OCI-LY7 (cell line): ENCODE measurements at regions not wholly inside any gene's neighbourhood (a gene's known extent, or its start where the extent isn't known, plus 50 kb on each side); places are given as distances from the start of the nearest gene placed in this dataset.

Source experiments
- CTCF ChIP-seq: fragments of 200-600 bp; sonication (generic); conservative IDR thresholded peaks from 2 replicates; pipeline ENCODE4 v1.5.1; 2014; ENCODE audit warnings: mild to moderate bottlenecking, antibody characterized with exemption, low read length, moderate library complexity, mixed read lengths
- EZH2phosphoT487 ChIP-seq: fragments of 200-600 bp; sonication (generic); IDR thresholded peaks from 2 replicates; pipeline ENCODE4 v1.6.1; 2018; ENCODE audit warnings: low read depth, borderline replicate concordance, mild to moderate bottlenecking, mixed run types, antibody characterized with exemption, low read length, moderate library complexity, mixed read lengths

GRCh38 chr12:97267166-97267565, 195.4 kb upstream of the RMST start:
- no peak for TF ChIP-seq CTCF
- no peak for TF ChIP-seq EZH2phosphoT487
